ENCODE measurements at regions not wholly inside any gene's neighbourhood (a gene's known extent, or its start where the extent isn't known, plus 50 kb on each side); places are given as distances from the start of the nearest gene placed in this dataset.

GRCh38 chr2:57443086-57443485 is 603.5 kb upstream of the VRK2 start:
- ATAC-seq (no peak), DNase-seq (ENCODE audit: low read depth, low spot score) (no peak)
- Histone ChIP-seq H3K4me3 (ENCODE audit: low read depth in 2 of 2, low read length in 2 of 2) (no peak overlapping the region), H3K36me3 (ENCODE audit: control insufficient read depth, insufficient read depth, low read length) (no peaks in the 10 kb centered on the region), H3K9me3 (ENCODE audit: control insufficient read depth, insufficient read depth, low read depth, low read length) (no peaks in the 10 kb centered on the region), H3K4me1 (ENCODE audit: control insufficient read depth, insufficient read depth, low read length) (no peaks in the 10 kb centered on the region), H3K27me3 (ENCODE audit: control insufficient read depth, insufficient read depth, low read length) (no peaks in the 10 kb centered on the region), H3K27ac (ENCODE audit: low read length) (no peak overlapping the region)
- CTCF ChIA-PET: no interaction called here
- TF ChIP-seq TCF7L2 (IDR thresholded peaks at IDR 0.05; ENCODE audit: low read depth, low read length) (no peak), POLR2AphosphoS5 (IDR thresholded peaks at IDR 0.05; ENCODE audit: low read depth, low read length) (no peak), SIN3A (IDR thresholded peaks at IDR 0.05; ENCODE audit: borderline replicate concordance, insufficient read depth, low read depth, low read length) (no peak), REST (IDR thresholded peaks at IDR 0.05; ENCODE audit: insufficient read depth in 1 of 2, low read depth in 2 of 2, low read length in 1 of 2) (no peak), CTCF (IDR thresholded peaks at IDR 0.05) (no peak)
- POLR2A ChIA-PET: no interaction called here
- in situ Hi-C loops (cut with HindIII; ENCODE audit: low pct_unique_long_range_greater_than_20kb, low sequenced_read_pairs): no loop called here
- intact Hi-C loops (cut with micrococcal nuclease; ENCODE audit: unreplicated experiment): no loop called here
- no TSS peak for BruUV-seq (replicated peaks)

- H3K36me3 ChIP-seq (ENCODE audit: control insufficient read depth, insufficient read depth, low read length): no peaks in the 10 kb centered on the region
- no peak for TF ChIP-seq REST (IDR thresholded peaks at IDR 0.05; ENCODE audit: insufficient read depth in 1 of 2, low read depth in 2 of 2, low read length in 1 of 2)
- no peak for TF ChIP-seq TCF7L2 (IDR thresholded peaks at IDR 0.05; ENCODE audit: low read depth, low read length)
- TF ChIP-seq SIN3A (IDR thresholded peaks at IDR 0.05; ENCODE audit: borderline replicate concordance, insufficient read depth, low read depth, low read length): no peak
- TF ChIP-seq POLR2AphosphoS5 (IDR thresholded peaks at IDR 0.05; ENCODE audit: low read depth, low read length): no peak
- TF ChIP-seq CTCF (IDR thresholded peaks at IDR 0.05): no peak
- no peak overlapping the region for H3K27ac ChIP-seq (ENCODE audit: low read length)
- CTCF ChIA-PET: no interaction called here
- no TSS peak for BruUV-seq (replicated peaks)
- POLR2A ChIA-PET: no interaction called here
- H3K4me1 ChIP-seq (ENCODE audit: control insufficient read depth, insufficient read depth, low read length): no peaks in the 10 kb centered on the region
- in situ Hi-C loops (cut with HindIII; ENCODE audit: low pct_unique_long_range_greater_than_20kb, low sequenced_read_pairs) (no loop called here), intact Hi-C loops (cut with micrococcal nuclease; ENCODE audit: unreplicated experiment) (no loop called here)
- ATAC-seq: no peak
- H3K4me3 ChIP-seq (ENCODE audit: low read depth in 2 of 2, low read length in 2 of 2): no peak overlapping the region
- no peaks in the 10 kb centered on the region for H3K9me3 ChIP-seq (ENCODE audit: control insufficient read depth, insufficient read depth, low read depth, low read length)
- DNase-seq (ENCODE audit: low read depth, low spot score): no peak
- no peaks in the 10 kb centered on the region for H3K27me3 ChIP-seq (ENCODE audit: control insufficient read depth, insufficient read depth, low read length)
These were observed 602.6 kb upstream of the VRK2 start for GRCh38 chr2:57443973-57444521.

All from Panc1 (cell line).